CD4-positive, CD25-positive, alpha-beta regulatory T cell (primary cell): ENCODE measurements at regions not wholly inside any gene's neighbourhood (a gene's known extent, or its start where the extent isn't known, plus 50 kb on each side); places are given as distances from the start of the nearest gene placed in this dataset.
"Not testable (repeated sequence)": the region's sequence is repeated elsewhere in the genome, so short reads cannot be mapped to it uniquely, and the experiment has no call there.

Experiments
- ATAC-seq, 2 donors: fragments of 150-1000 bp; cut with Tn5 transposase; one replicate each; pipeline ENCODE4 v1.10.0; 2021; ENCODE audit warnings: low read depth in 2 of 2, moderate number of reproducible peaks in 2 of 2, moderate library complexity in 1 of 2
- DNase-seq, 3 donors: peaks; one replicate each; pipeline versions ENCODE4 v3.0.0 to v3.0.0-alpha.2; 2012 to 2022; ENCODE audit warnings: mixed read lengths in 1 of 3
- H3K27ac ChIP-seq: one replicate; pipeline ENCODE4 v1.7.0; 2013; ENCODE audit warnings: mild to moderate bottlenecking, low read length; ENCODE audit not compliant: insufficient read depth, poor library complexity, severe bottlenecking
- H3K27me3 ChIP-seq: one replicate; pipeline ENCODE4 v1.7.0; 2013; ENCODE audit warnings: low read length; ENCODE audit not compliant: control insufficient read depth, insufficient read depth
- H3K36me3 ChIP-seq: one replicate; pipeline ENCODE4 v1.7.0; 2013; ENCODE audit warnings: mild to moderate bottlenecking, low read length, moderate library complexity; ENCODE audit not compliant: control insufficient read depth, insufficient read depth
- H3K4me1 ChIP-seq: 2 replicates; pipeline ENCODE4 v1.7.0; 2013; ENCODE audit warnings: mild to moderate bottlenecking, low read length; ENCODE audit not compliant: insufficient read depth, control insufficient read depth, poor library complexity, severe bottlenecking
- H3K4me3 ChIP-seq: one replicate; pipeline ENCODE4 v1.7.0; 2013; ENCODE audit warnings: low read depth, mild to moderate bottlenecking, low read length, moderate library complexity
- H3K9me3 ChIP-seq, 2 experiments: 1 replicate in 1 of 2; 2 replicates in 1 of 2; pipeline ENCODE4 v1.7.0; 2013; ENCODE audit warnings: low read length in 2 of 2, mild to moderate bottlenecking in 1 of 2, moderate library complexity in 1 of 2; ENCODE audit not compliant: control insufficient read depth in 2 of 2
- H3K27ac Mint-ChIP-seq, 3 donors: one replicate each; pipeline ENCODE4 v1.8.0; 2020 to 2022; ENCODE audit warnings: mild to moderate bottlenecking in 3 of 3, mixed read lengths in 3 of 3, moderate library complexity in 2 of 3
- H3K27me3 Mint-ChIP-seq: one replicate; pipeline ENCODE4 v1.8.0; 2022; ENCODE audit warnings: mild to moderate bottlenecking, mixed read lengths
- H3K36me3 Mint-ChIP-seq: one replicate; pipeline ENCODE4 v1.8.0; 2020; ENCODE audit warnings: mixed read lengths
- H3K4me1 Mint-ChIP-seq, 4 donors: one replicate each; pipeline ENCODE4 v1.8.0; 2020 to 2022; ENCODE audit warnings: mixed read lengths in 4 of 4, mild to moderate bottlenecking in 1 of 4
- H3K4me3 Mint-ChIP-seq, 4 donors: one replicate each; pipeline ENCODE4 v1.8.0; 2020 to 2022; ENCODE audit warnings: mild to moderate bottlenecking in 4 of 4, mixed read lengths in 4 of 4, moderate library complexity in 3 of 4
- H3K9me3 Mint-ChIP-seq, 7 donors: one replicate each; pipeline ENCODE4 v1.8.0; 2020 to 2022; ENCODE audit warnings: mixed read lengths in 7 of 7, mild to moderate bottlenecking in 3 of 7, moderate library complexity in 2 of 7

DNA sequence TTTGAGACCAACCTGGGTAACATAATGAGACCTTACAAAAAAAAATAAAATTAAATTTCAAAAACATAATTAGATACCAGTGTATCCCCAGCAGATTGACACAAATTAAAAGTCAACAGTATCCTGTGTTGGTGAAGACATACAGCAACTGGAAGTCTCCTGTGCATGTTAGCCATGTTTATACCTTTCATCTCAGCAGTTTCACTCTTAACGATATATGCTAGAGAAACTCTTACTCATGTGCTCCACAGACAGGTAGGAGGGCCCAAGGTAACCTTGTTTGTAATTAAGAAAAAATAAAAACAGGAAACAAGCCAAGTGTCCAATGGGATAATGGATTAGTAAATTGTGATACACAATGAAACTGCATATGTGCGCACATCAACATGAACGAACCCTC, 50.1 kb upstream of the N4BP3 start:
- Histone ChIP-seq H3K4me3 (no peak overlapping the region), H3K9me3 (no peaks in the 10 kb centered on the region), H3K27me3 (no peaks in the 10 kb centered on the region), H3K36me3 (no peaks in the 10 kb centered on the region), H3K4me1 (no peaks in the 10 kb centered on the region), H3K27ac (no peak overlapping the region)
- Mint-ChIP-seq H3K27me3 (peaks cover 11% of the 10 kb centered on the region), H3K4me3 (peak overlapping the region in 1 of 4 donors; percentile 78), H3K27ac (no peak overlapping the region), H3K4me1 (peaks cover 0 to 9% (median 3%) of the 10 kb centered on the region in 4 donors), H3K36me3 (no peaks in the 10 kb centered on the region), H3K9me3 (no peaks in the 10 kb centered on the region)
- ATAC-seq (no peak), DNase-seq (no peak)

DNA sequence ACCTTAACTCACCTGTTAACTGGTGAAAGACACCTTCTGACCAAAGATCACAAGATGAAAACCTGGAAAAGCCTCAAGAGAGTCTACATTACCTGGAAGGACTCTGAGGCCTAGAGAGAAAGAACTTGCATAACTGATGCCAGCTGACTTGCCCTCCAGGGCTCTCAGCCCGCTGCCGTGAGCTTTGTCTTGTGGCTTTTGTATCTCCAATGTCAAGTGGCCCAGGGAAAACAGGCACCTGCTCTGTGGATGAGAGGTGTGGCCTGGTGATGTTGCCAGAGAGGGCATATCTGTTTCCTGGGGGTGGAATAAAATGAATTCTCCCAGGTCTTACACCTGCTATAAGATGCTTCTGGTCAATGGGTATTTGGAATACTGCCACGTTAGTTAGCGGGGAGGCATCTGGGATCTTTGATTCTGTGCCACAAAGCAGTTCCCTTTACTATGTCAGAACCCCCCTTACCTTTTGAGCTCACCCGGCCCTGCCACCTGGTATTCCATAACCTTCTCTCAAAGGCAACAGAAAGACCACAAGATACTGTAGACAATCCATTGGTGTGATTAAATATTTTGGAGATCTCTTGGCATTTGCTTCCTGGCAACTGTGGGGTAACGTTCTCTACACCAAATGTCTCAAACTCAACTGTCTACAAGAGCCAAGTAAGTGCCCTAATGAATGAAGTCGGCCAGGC, 54.9 kb upstream of the N4BP3 start:
- Mint-ChIP-seq H3K36me3 (no peaks in the 10 kb centered on the region), H3K27ac (no peak overlapping the region), H3K9me3 (no peaks in the 10 kb centered on the region), H3K27me3 (peaks cover 8% of the 10 kb centered on the region), H3K4me3 (no peak overlapping the region), H3K4me1 (peaks cover 0 to 6% (median 3%) of the 10 kb centered on the region in 4 donors)
- no peaks in the 10 kb centered on the region for H3K4me1 ChIP-seq
- DNase-seq (no peak), ATAC-seq (no peak)
- H3K4me3 ChIP-seq: no peak overlapping the region
- no peaks in the 10 kb centered on the region for H3K27me3 ChIP-seq
- H3K27ac ChIP-seq: no peak overlapping the region
- H3K9me3 ChIP-seq: no peaks in the 10 kb centered on the region
- no peaks in the 10 kb centered on the region for H3K36me3 ChIP-seq

DNA sequence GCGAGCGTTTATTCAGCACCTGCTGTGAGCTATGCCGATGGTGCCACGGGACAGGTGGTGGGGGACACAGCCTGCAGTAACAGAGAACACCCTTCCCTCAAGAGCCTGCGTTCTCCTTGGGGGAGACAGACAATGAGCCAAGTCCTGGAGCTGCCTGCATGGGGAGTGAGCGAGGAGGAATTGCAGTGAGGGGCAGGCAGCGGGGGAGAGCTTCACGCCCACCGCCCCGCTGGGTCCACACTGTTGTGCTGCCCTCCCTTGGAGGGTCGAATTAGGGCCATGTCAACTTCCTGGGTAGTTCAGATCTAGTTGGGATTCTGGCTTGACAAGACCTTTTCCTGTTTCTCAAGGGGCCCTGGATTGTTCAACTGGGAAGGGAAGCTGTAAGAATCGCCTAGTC, 55.5 kb upstream of the N4BP3 start:
- H3K36me3 Mint-ChIP-seq: no peaks in the 10 kb centered on the region
- Histone ChIP-seq H3K9me3 (no peaks in the 10 kb centered on the region), H3K27me3 (no peaks in the 10 kb centered on the region), H3K4me3 (no peak overlapping the region), H3K4me1 (no peaks in the 10 kb centered on the region), H3K36me3 (no peaks in the 10 kb centered on the region), H3K27ac (no peak overlapping the region)
- H3K4me1 Mint-ChIP-seq: peaks cover 0 to 6% (median 3%) of the 10 kb centered on the region in 4 donors
- H3K9me3 Mint-ChIP-seq: no peaks in the 10 kb centered on the region
- no peak for DNase-seq
- peaks cover 6% of the 10 kb centered on the region for H3K27me3 Mint-ChIP-seq
- ATAC-seq: no peak
- H3K27ac Mint-ChIP-seq: no peak overlapping the region
- H3K4me3 Mint-ChIP-seq: no peak overlapping the region

DNA sequence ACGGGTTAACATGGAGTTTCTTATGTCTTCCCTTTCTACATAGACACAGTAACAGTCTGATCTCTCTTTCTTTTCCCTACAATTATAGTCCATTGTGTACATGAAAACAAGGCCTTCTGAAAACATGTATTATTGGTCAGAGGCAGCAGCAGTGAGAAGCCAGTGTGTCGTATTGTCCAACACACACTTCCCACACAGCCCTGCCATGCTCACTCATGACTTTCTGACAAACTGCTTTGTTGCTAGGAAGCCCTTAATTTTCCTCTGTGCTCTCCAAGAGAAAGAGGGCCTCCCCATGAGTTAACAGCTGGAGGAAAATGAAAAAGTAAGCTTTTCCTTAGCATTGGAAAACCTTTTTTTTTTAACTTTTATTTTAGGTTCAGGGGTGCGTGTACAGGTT, 56.4 kb upstream of the N4BP3 start:
- Mint-ChIP-seq H3K27ac (no peak overlapping the region), H3K4me1 (peaks cover 0 to 3% (median under 1%) of the 10 kb centered on the region in 4 donors), H3K27me3 (peaks cover 3% of the 10 kb centered on the region), H3K4me3 (no peak overlapping the region), H3K9me3 (no peaks in the 10 kb centered on the region), H3K36me3 (no peaks in the 10 kb centered on the region)
- ATAC-seq (no peak), DNase-seq (no peak)
- H3K4me1 ChIP-seq: no peaks in the 10 kb centered on the region
- H3K27ac ChIP-seq: no peak overlapping the region
- no peaks in the 10 kb centered on the region for H3K36me3 ChIP-seq
- no peaks in the 10 kb centered on the region for H3K9me3 ChIP-seq
- no peak overlapping the region for H3K4me3 ChIP-seq
- H3K27me3 ChIP-seq: no peaks in the 10 kb centered on the region

DNA sequence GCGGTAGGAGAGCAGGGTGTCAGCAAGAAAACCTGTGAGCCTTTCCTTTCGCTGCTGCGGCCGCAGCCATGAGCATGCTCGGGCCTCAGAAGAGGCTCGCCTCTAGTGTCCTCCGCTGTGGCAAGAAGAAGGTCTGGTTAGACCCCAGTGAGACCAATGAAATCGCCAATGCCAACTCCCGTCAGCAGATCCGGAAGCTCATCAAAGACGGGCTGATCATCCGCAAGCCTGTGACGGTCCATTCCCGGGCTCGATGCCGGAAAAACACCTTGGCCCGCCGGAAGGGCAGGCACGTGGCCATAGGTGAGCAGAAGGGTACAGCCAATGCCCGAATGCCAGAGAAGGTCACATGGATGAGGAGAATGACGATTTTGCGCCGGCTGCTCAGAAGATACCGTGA, 57.8 kb upstream of the N4BP3 start:
- not testable (repeated sequence) for H3K9me3 ChIP-seq, H3K9me3 Mint-ChIP-seq, H3K27me3 Mint-ChIP-seq, H3K36me3 ChIP-seq, H3K4me1 Mint-ChIP-seq, H3K4me3 Mint-ChIP-seq, H3K27ac ChIP-seq, H3K27ac Mint-ChIP-seq, DNase-seq, H3K4me3 ChIP-seq, H3K4me1 ChIP-seq, H3K27me3 ChIP-seq, H3K36me3 Mint-ChIP-seq, ATAC-seq

DNA sequence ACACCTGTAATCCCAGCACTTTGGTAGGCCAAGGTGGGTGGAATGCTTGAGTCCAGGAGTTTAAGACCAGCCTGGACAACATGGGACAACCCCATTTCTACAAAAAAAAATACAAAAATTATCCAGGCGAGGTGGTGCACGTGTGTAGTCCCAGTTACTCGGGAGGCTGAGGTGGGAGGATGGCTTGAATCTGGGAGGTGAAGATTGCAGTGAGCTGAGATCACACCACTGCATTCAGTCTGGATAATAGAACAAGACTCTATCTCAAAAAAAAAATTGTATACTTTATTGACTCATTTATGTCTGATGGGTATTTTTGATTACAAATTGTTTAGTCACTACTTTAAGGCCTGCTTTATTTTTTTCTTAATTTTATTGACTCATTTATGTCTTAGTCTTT, 56.0 kb upstream of the PROP1 start:
- not testable (repeated sequence) for H3K4me3 Mint-ChIP-seq, H3K36me3 ChIP-seq, H3K9me3 ChIP-seq, H3K9me3 Mint-ChIP-seq, H3K4me1 Mint-ChIP-seq, H3K4me1 ChIP-seq, H3K4me3 ChIP-seq, H3K27ac ChIP-seq, H3K27ac Mint-ChIP-seq, H3K27me3 ChIP-seq, H3K27me3 Mint-ChIP-seq, H3K36me3 Mint-ChIP-seq, DNase-seq, ATAC-seq

DNA sequence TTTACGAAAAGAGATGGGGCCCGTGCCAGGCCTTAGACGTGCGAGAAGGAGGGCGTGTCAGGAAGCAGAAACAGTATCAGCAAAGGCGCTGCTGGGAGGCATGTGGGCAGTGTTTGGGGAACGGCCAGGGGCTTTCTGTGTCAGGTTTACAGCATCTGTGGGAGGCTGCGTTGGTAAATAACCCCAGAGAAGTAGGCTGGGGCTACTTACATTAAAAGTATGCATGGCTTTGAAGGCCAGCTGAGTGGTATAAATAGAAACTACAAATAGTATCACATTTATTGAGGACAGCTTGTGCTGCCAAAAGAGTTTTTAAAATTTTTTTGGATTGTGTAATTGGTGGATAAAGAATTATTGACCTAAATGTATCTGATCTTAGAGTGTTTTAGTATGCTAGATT, 54.8 kb upstream of the PROP1 start:
- not testable (repeated sequence) for H3K27me3 ChIP-seq, DNase-seq, H3K4me1 ChIP-seq, H3K4me3 ChIP-seq, H3K4me3 Mint-ChIP-seq, H3K9me3 Mint-ChIP-seq, H3K9me3 ChIP-seq, H3K27ac ChIP-seq, H3K36me3 Mint-ChIP-seq, H3K27ac Mint-ChIP-seq, H3K36me3 ChIP-seq, H3K27me3 Mint-ChIP-seq, H3K4me1 Mint-ChIP-seq, ATAC-seq

DNA sequence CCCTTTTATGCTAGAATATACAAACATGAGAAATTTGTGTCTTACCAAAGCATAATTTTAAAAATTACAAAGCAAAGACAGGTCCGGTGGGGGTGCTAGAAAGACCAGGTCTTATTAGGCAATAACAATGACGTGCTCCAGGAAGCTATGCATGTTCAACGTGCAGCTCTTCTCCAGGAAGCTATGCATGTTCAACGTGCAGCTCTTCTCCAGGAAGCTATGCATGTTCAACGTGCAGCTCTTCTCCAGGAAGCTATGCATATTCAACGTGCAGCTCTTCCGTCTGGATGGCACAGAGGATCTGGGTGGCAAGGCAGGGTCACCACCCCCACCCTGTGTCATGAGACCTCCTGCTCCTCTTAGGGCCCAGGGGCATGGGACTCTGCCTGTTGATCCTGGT, 51.9 kb upstream of the PROP1 start:
- H3K27ac Mint-ChIP-seq, ATAC-seq: not testable (repeated sequence)

More for the DNA sequence above, 51.9 kb upstream of the PROP1 start:
- DNase-seq, H3K4me1 Mint-ChIP-seq, H3K4me1 ChIP-seq, H3K27me3 ChIP-seq, H3K4me3 Mint-ChIP-seq, H3K27ac ChIP-seq, H3K27me3 Mint-ChIP-seq, H3K36me3 Mint-ChIP-seq, H3K9me3 ChIP-seq, H3K9me3 Mint-ChIP-seq, H3K36me3 ChIP-seq, H3K4me3 ChIP-seq: not testable (repeated sequence)
